Caco-2 (cell line): ENCODE measurements at regions not wholly inside any gene's neighbourhood (a gene's known extent, or its start where the extent isn't known, plus 50 kb on each side); places are given as distances from the start of the nearest gene placed in this dataset.

Experiments
- BruUV-seq: library from RNA; stranded (reverse); fragments of 400-500 nt; replicated peaks from 2 replicates; lab custom pipeline; 2021; lab: Mats Ljungman, UMichigan
- CTCF ChIA-PET: fragments of 300-600 bp; sonication (Branson Sonifier 250); formaldehyde crosslinking; loops from one replicate; lab custom pipeline; 2022; ENCODE audit warnings: antibody characterized with exemption; lab: Charles Lee
- POLR2A ChIA-PET: fragments of 300-600 bp; sonication (Branson Sonifier 250); formaldehyde crosslinking; loops from one replicate; lab custom pipeline; 2022; ENCODE audit warnings: antibody characterized with exemption; lab: Charles Lee
- DNase-seq, 2 experiments: peaks; one replicate each; pipeline versions ENCODE4 v3.0.0 to v3.0.0-alpha.2; 2020 to 2022
- H3K27me3 ChIP-seq: replicated peaks from 2 replicates; pipeline ENCODE4 v1.6.0; 2011; ENCODE audit warnings: low read length; ENCODE audit not compliant: control insufficient read depth, insufficient read depth
- H3K36me3 ChIP-seq: 2 replicates; pipeline ENCODE4 v1.5.1; 2011; ENCODE audit warnings: low read length; ENCODE audit not compliant: control insufficient read depth, insufficient read depth
- H3K4me1 ChIP-seq: fragments of 250-450 bp; sonication (Bioruptor Pico); 2 replicates; pipeline ENCODE4 v1.5.1; 2020; ENCODE audit warnings: mild to moderate bottlenecking
- H3K4me3 ChIP-seq: 2 replicates; pipeline ENCODE4 v1.5.1; 2011; ENCODE audit warnings: low read depth, mild to moderate bottlenecking, control low read depth, low read length
- H3K9me3 ChIP-seq: fragments of 250-450 bp; sonication (Bioruptor Pico); 2 replicates; pipeline ENCODE4 v1.5.1; 2020; ENCODE audit warnings: mild to moderate bottlenecking, moderate library complexity
- H3K27ac Mint-ChIP-seq: one replicate; pipeline ENCODE4 v1.8.0; 2022; ENCODE audit warnings: mixed read lengths; ENCODE audit not compliant: unreplicated experiment
- H3K27me3 Mint-ChIP-seq: one replicate; pipeline ENCODE4 v1.8.0; 2022; ENCODE audit warnings: mixed read lengths; ENCODE audit not compliant: insufficient read depth, unreplicated experiment
- H3K36me3 Mint-ChIP-seq: one replicate; pipeline ENCODE4 v1.8.0; 2022; ENCODE audit warnings: mild to moderate bottlenecking, mixed read lengths; ENCODE audit not compliant: insufficient read depth, unreplicated experiment
- H3K4me1 Mint-ChIP-seq: one replicate; pipeline ENCODE4 v1.8.0; 2022; ENCODE audit warnings: low read depth, mixed read lengths; ENCODE audit not compliant: unreplicated experiment
- H3K4me3 Mint-ChIP-seq: one replicate; pipeline ENCODE4 v1.8.0; 2022; ENCODE audit warnings: mild to moderate bottlenecking, moderate library complexity, mixed read lengths; ENCODE audit not compliant: unreplicated experiment
- H3K9me3 Mint-ChIP-seq: one replicate; pipeline ENCODE4 v1.8.0; 2022; ENCODE audit warnings: mixed read lengths; ENCODE audit not compliant: unreplicated experiment
- intact Hi-C: fragments of 100-400 bp; cut with micrococcal nuclease; formaldehyde crosslinking; loops from one replicate; pipeline ENCODE4 v1.10.0; 2022; ENCODE audit not compliant: unreplicated experiment
- TF ChIP-seq, protein P1 (sequence below), 2 experiments: fragments of 200-600 bp in 1 of 2; IDR thresholded peaks; 1 replicate in 1 of 2; 2 replicates in 1 of 2; pipeline versions ENCODE4 v1.5.1 to v1.8.0; 2011 to 2022; ENCODE audit warnings: antibody characterized with exemption in 1 of 2, control low read depth in 1 of 2, inconsistent platforms in 1 of 2, low read depth in 1 of 2, low read length in 1 of 2, mild to moderate bottlenecking in 1 of 2, moderate library complexity in 1 of 2; ENCODE audit not compliant: insufficient read depth in 1 of 2, severe bottlenecking in 1 of 2, unreplicated experiment in 1 of 2

DNA sequence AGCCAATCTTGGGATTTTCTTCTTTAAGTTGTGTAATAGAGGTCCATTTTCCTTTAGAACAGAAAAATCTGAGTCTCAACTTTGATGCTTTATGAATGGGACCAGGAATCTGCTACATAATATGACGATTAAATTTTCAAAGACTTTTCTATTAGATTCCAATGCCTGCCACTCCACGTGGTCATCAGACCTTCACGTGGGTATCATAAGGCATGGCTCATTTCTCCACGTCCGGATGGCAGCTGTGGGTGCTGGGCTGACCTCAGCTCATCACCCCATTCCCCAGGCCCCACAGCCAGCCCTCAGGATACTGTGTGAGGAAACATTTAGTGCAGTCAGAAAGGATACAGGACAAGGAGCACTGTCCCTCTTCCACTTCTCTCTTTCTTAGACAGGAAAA, 159.7 kb downstream of the SEMA6D start:
- DNase-seq: no peak
- Histone ChIP-seq H3K27me3 (no peaks in the 10 kb centered on the region), H3K4me3 (no peak overlapping the region), H3K9me3 (no peaks in the 10 kb centered on the region), H3K36me3 (no peaks in the 10 kb centered on the region), H3K4me1 (no peaks in the 10 kb centered on the region)
- Mint-ChIP-seq H3K4me1 (no peaks in the 10 kb centered on the region), H3K27me3 (peaks cover 12% of the 10 kb centered on the region), H3K4me3 (no peak overlapping the region), H3K27ac (no peak overlapping the region), H3K9me3 (peaks cover 9% of the 10 kb centered on the region), H3K36me3 (no peaks in the 10 kb centered on the region)
- intact Hi-C loops: no loop called here
- POLR2A ChIA-PET: no interaction called here
- TF ChIP-seq, protein P1, sequence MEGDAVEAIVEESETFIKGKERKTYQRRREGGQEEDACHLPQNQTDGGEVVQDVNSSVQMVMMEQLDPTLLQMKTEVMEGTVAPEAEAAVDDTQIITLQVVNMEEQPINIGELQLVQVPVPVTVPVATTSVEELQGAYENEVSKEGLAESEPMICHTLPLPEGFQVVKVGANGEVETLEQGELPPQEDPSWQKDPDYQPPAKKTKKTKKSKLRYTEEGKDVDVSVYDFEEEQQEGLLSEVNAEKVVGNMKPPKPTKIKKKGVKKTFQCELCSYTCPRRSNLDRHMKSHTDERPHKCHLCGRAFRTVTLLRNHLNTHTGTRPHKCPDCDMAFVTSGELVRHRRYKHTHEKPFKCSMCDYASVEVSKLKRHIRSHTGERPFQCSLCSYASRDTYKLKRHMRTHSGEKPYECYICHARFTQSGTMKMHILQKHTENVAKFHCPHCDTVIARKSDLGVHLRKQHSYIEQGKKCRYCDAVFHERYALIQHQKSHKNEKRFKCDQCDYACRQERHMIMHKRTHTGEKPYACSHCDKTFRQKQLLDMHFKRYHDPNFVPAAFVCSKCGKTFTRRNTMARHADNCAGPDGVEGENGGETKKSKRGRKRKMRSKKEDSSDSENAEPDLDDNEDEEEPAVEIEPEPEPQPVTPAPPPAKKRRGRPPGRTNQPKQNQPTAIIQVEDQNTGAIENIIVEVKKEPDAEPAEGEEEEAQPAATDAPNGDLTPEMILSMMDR (IDR thresholded peaks at IDR 0.05; ENCODE audit: insufficient read depth in 1 of 2, low read depth in 1 of 2, low read length in 1 of 2, severe bottlenecking in 1 of 2, unreplicated experiment in 1 of 2): no peak
- no TSS peak for BruUV-seq
- CTCF ChIA-PET: no interaction called here

DNA sequence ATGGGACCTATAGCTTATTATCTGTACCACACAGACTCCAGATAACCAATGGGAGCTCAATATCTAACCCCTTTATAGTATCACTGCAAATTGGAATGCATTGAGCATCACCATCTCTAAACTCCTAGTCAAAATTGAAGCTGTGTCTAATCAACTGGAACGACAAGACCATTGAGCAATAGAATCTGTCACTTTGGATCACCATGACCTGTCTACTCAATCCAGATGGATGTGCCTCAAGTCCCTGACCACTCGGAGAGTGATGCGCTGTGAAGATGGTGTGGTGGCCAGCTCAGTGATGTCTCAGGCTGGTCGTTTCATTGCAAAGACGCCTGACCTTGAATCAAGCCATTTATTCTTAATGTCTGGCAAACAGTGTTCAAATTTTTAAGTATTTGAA, 160.5 kb downstream of the SEMA6D start:
- POLR2A ChIA-PET: no interaction called here
- peaks cover 9% of the 10 kb centered on the region for H3K9me3 Mint-ChIP-seq
- no peaks in the 10 kb centered on the region for H3K4me1 ChIP-seq
- no peak overlapping the region for H3K4me3 ChIP-seq
- intact Hi-C loops: no loop called here
- H3K4me3 Mint-ChIP-seq: no peak overlapping the region
- H3K36me3 Mint-ChIP-seq: no peaks in the 10 kb centered on the region
- CTCF ChIA-PET: interaction anchor here (0.6 kb wide), 1 partner anchor 13 kb away, joined by 4 read pairs; no protein-coding TSS in a partner anchor
- H3K27me3 ChIP-seq: no peaks in the 10 kb centered on the region
- BruUV-seq: no TSS peak
- DNase-seq: no peak
- no peaks in the 10 kb centered on the region for H3K36me3 ChIP-seq
- H3K27me3 Mint-ChIP-seq: peaks cover 12% of the 10 kb centered on the region
- no peaks in the 10 kb centered on the region for H3K4me1 Mint-ChIP-seq
- H3K9me3 ChIP-seq: no peaks in the 10 kb centered on the region
- TF ChIP-seq, protein P1 (IDR thresholded peaks at IDR 0.05; ENCODE audit: insufficient read depth in 1 of 2, low read depth in 1 of 2, low read length in 1 of 2, severe bottlenecking in 1 of 2, unreplicated experiment in 1 of 2): no peak
- no peak overlapping the region for H3K27ac Mint-ChIP-seq

DNA sequence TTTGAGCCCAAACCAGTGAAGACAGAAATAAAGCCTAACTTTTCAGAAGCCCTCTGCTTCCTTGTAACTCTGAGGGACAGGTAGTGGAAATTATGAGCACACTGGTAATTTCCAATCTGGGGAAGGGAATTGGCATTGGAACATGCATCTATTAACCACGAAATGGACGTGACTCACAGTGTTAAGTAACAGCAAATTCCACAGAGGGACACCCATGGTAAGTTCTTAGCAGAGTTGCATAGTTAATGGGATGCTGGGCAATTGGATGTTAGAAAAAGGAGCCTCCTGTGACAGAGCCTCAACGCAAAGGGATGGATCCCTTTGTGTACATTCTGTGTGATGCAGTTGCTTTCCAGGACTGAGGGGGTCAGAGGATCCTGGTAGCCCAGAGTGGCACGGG, 168.6 kb downstream of the SEMA6D start:
- no peak overlapping the region for H3K4me3 ChIP-seq
- no peaks in the 10 kb centered on the region for H3K9me3 ChIP-seq
- DNase-seq: no peak
- Mint-ChIP-seq H3K9me3 (no peaks in the 10 kb centered on the region), H3K27me3 (peaks cover 17% of the 10 kb centered on the region), H3K4me1 (no peaks in the 10 kb centered on the region), H3K36me3 (no peaks in the 10 kb centered on the region), H3K27ac (no peak overlapping the region), H3K4me3 (no peak overlapping the region)
- ChIA-PET POLR2A (no interaction called here), CTCF (no interaction called here)
- no peaks in the 10 kb centered on the region for H3K27me3 ChIP-seq
- H3K4me1 ChIP-seq: no peaks in the 10 kb centered on the region
- H3K36me3 ChIP-seq: no peaks in the 10 kb centered on the region
- TF ChIP-seq, protein P1 (IDR thresholded peaks at IDR 0.05; ENCODE audit: insufficient read depth in 1 of 2, low read depth in 1 of 2, low read length in 1 of 2, severe bottlenecking in 1 of 2, unreplicated experiment in 1 of 2): no peak
- intact Hi-C loops: no loop called here
- BruUV-seq: no TSS peak
